GM23338 (cell line): ENCODE measurements at regions not wholly inside any gene's neighbourhood (a gene's known extent, or its start where the extent isn't known, plus 50 kb on each side); places are given as distances from the start of the nearest gene placed in this dataset.
"Not testable (repeated sequence)": the region's sequence is repeated elsewhere in the genome, so short reads cannot be mapped to it uniquely, and the experiment has no call there.

Source experiments
- CREB1 ChIP-seq: fragments of 250-450 bp; sonication (Bioruptor Pico); IDR thresholded peaks from 2 replicates; pipeline ENCODE4 v1.5.0; 2020; ENCODE audit warnings: low read depth, mild to moderate bottlenecking, moderate library complexity
- EZH2 ChIP-seq: fragments of 200-600 bp; sonication (generic); IDR thresholded peaks from one replicate; pipeline ENCODE4 v1.8.0; 2017; ENCODE audit warnings: antibody characterized with exemption, mild to moderate bottlenecking, low read depth; ENCODE audit not compliant: unreplicated experiment
- TF ChIP-seq, protein P1 (sequence below), 2 experiments: fragments of 200-600 bp in 1 of 2; sonication (generic) in 1 of 2; conservative IDR thresholded peaks; 2 replicates each; pipeline versions ENCODE4 v1.5.1 to v1.6.1; 2016 to 2017; ENCODE audit warnings: antibody characterized with exemption in 2 of 2, low read depth in 2 of 2, mild to moderate bottlenecking in 2 of 2, moderate library complexity in 1 of 2
- TF ChIP-seq, protein P2 (sequence below): IDR thresholded peaks from one replicate; pipeline ENCODE4 v1.6.1; 2018; ENCODE audit warnings: antibody characterized with exemption; ENCODE audit not compliant: unreplicated experiment

DNA sequence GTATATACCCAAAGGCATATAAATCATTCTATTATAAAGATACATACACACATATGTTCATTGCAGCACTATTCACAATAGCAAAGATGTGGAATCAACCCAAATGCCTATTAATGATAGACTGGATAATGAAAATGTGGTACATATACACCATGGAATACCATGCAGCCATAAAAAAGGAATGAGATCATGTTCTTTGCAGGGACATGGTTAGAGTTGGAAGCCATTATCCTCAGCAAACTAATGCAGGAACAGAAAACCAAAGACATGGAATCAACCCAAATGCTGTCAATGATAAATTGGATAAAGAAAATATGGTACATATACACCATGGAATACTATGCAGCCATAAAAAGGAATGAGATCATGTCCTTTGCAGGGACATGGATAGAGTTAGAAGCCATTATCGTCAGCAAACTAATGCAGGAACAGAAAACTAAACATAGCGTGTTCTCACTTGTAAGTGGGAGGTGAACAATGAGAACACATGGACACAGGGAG, 166.4 kb downstream of the TPBG start:
- TF ChIP-seq, protein P1, sequence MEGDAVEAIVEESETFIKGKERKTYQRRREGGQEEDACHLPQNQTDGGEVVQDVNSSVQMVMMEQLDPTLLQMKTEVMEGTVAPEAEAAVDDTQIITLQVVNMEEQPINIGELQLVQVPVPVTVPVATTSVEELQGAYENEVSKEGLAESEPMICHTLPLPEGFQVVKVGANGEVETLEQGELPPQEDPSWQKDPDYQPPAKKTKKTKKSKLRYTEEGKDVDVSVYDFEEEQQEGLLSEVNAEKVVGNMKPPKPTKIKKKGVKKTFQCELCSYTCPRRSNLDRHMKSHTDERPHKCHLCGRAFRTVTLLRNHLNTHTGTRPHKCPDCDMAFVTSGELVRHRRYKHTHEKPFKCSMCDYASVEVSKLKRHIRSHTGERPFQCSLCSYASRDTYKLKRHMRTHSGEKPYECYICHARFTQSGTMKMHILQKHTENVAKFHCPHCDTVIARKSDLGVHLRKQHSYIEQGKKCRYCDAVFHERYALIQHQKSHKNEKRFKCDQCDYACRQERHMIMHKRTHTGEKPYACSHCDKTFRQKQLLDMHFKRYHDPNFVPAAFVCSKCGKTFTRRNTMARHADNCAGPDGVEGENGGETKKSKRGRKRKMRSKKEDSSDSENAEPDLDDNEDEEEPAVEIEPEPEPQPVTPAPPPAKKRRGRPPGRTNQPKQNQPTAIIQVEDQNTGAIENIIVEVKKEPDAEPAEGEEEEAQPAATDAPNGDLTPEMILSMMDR (conservative IDR thresholded peaks at IDR 0.05; ENCODE audit: low read depth in 2 of 2) = not testable (repeated sequence)
- not testable (repeated sequence) for TF ChIP-seq CREB1 (CRISPR knock-in tag); EZH2
- TF ChIP-seq, protein P2, sequence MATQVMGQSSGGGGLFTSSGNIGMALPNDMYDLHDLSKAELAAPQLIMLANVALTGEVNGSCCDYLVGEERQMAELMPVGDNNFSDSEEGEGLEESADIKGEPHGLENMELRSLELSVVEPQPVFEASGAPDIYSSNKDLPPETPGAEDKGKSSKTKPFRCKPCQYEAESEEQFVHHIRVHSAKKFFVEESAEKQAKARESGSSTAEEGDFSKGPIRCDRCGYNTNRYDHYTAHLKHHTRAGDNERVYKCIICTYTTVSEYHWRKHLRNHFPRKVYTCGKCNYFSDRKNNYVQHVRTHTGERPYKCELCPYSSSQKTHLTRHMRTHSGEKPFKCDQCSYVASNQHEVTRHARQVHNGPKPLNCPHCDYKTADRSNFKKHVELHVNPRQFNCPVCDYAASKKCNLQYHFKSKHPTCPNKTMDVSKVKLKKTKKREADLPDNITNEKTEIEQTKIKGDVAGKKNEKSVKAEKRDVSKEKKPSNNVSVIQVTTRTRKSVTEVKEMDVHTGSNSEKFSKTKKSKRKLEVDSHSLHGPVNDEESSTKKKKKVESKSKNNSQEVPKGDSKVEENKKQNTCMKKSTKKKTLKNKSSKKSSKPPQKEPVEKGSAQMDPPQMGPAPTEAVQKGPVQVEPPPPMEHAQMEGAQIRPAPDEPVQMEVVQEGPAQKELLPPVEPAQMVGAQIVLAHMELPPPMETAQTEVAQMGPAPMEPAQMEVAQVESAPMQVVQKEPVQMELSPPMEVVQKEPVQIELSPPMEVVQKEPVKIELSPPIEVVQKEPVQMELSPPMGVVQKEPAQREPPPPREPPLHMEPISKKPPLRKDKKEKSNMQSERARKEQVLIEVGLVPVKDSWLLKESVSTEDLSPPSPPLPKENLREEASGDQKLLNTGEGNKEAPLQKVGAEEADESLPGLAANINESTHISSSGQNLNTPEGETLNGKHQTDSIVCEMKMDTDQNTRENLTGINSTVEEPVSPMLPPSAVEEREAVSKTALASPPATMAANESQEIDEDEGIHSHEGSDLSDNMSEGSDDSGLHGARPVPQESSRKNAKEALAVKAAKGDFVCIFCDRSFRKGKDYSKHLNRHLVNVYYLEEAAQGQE = not testable (repeated sequence)
